Muscle layer of duodenum (tissue), 2 donors: ENCODE measurements at regions not wholly inside any gene's neighbourhood (a gene's known extent, or its start where the extent isn't known, plus 50 kb on each side); places are given as distances from the start of the nearest gene placed in this dataset.

Experiments used
- H3K27ac ChIP-seq: one replicate; pipeline ENCODE4 v1.7.0; 2013; ENCODE audit warnings: mild to moderate bottlenecking, low read length
- H3K27me3 ChIP-seq: one replicate; pipeline ENCODE4 v1.7.0; 2013; ENCODE audit warnings: low read depth, mild to moderate bottlenecking, control low read depth, low read length
- H3K36me3 ChIP-seq, 2 donors: one replicate each; pipeline ENCODE4 v1.7.0; 2013; ENCODE audit warnings: low read length in 2 of 2, control low read depth in 1 of 2, mild to moderate bottlenecking in 1 of 2; ENCODE audit not compliant: insufficient read depth in 2 of 2, control insufficient read depth in 1 of 2
- H3K4me1 ChIP-seq, 2 donors: one replicate each; pipeline ENCODE4 v1.7.0; 2013; ENCODE audit warnings: low read length in 2 of 2, mild to moderate bottlenecking in 2 of 2, control low read depth in 1 of 2, moderate library complexity in 1 of 2; ENCODE audit not compliant: insufficient read depth in 2 of 2, control insufficient read depth in 1 of 2
- H3K4me3 ChIP-seq, 2 donors: one replicate each; pipeline ENCODE4 v1.7.0; 2013; ENCODE audit warnings: low read length in 2 of 2, low read depth in 1 of 2, mild to moderate bottlenecking in 1 of 2
- H3K9me3 ChIP-seq, 2 donors: one replicate each; pipeline ENCODE4 v1.7.0; 2013; ENCODE audit warnings: low read length in 2 of 2, control low read depth in 1 of 2, mild to moderate bottlenecking in 1 of 2; ENCODE audit not compliant: control insufficient read depth in 1 of 2
- donor health status: healthy.

GRCh38 chr10:21337171-21337792 is 188.2 kb downstream of the SKIDA1 start:
- H3K27me3 ChIP-seq: no peaks in the 10 kb centered on the region
- H3K4me1 ChIP-seq: peaks cover 0 to 3% of the 10 kb centered on the region in 2 donors
- H3K36me3 ChIP-seq: no peaks in the 10 kb centered on the region
- H3K9me3 ChIP-seq: no peaks in the 10 kb centered on the region
- no peak overlapping the region for H3K4me3 ChIP-seq
- H3K27ac ChIP-seq: no peak overlapping the region

- no peak overlapping the region for H3K27ac ChIP-seq
These were observed 188.9 kb downstream of the SKIDA1 start for GRCh38 chr10:21336476-21337170.

GRCh38 chr10:21334891-21335696 is 190.4 kb downstream of the SKIDA1 start:
- Histone ChIP-seq H3K4me3 (no peak overlapping the region), H3K36me3 (no peaks in the 10 kb centered on the region), H3K4me1 (peaks cover 0 to 3% of the 10 kb centered on the region in 2 donors), H3K9me3 (no peaks in the 10 kb centered on the region), H3K27ac (no peak overlapping the region), H3K27me3 (no peaks in the 10 kb centered on the region)

More at GRCh38 chr10:21336476-21337170, 188.9 kb downstream of the SKIDA1 start:
- Histone ChIP-seq H3K4me1 (peaks cover 0 to 3% of the 10 kb centered on the region in 2 donors), H3K4me3 (no peak overlapping the region), H3K27me3 (no peaks in the 10 kb centered on the region), H3K9me3 (no peaks in the 10 kb centered on the region), H3K36me3 (no peaks in the 10 kb centered on the region)

GRCh38 chr10:21330628-21331020 is 194.9 kb downstream of the SKIDA1 start:
- Histone ChIP-seq H3K4me1 (no peaks in the 10 kb centered on the region), H3K4me3 (no peak overlapping the region), H3K9me3 (no peaks in the 10 kb centered on the region), H3K27me3 (no peaks in the 10 kb centered on the region), H3K36me3 (no peaks in the 10 kb centered on the region), H3K27ac (no peak overlapping the region)

- H3K36me3 ChIP-seq: no peaks in the 10 kb centered on the region
- H3K4me3 ChIP-seq: no peak overlapping the region
- no peaks in the 10 kb centered on the region for H3K4me1 ChIP-seq
- no peaks in the 10 kb centered on the region for H3K9me3 ChIP-seq
- no peak overlapping the region for H3K27ac ChIP-seq
- H3K27me3 ChIP-seq: no peaks in the 10 kb centered on the region
These were observed 195.4 kb downstream of the SKIDA1 start for GRCh38 chr10:21329995-21330627.

GRCh38 chr10:21327289-21327993 is 198.0 kb downstream of the SKIDA1 start:
- no peaks in the 10 kb centered on the region for H3K36me3 ChIP-seq
- no peak overlapping the region for H3K4me3 ChIP-seq
- no peaks in the 10 kb centered on the region for H3K27me3 ChIP-seq
- no peak overlapping the region for H3K27ac ChIP-seq
- no peaks in the 10 kb centered on the region for H3K9me3 ChIP-seq
- no peaks in the 10 kb centered on the region for H3K4me1 ChIP-seq

- H3K9me3 ChIP-seq: no peaks in the 10 kb centered on the region
- no peaks in the 10 kb centered on the region for H3K36me3 ChIP-seq
- H3K4me3 ChIP-seq: no peak overlapping the region
- no peak overlapping the region for H3K27ac ChIP-seq
- H3K4me1 ChIP-seq: no peaks in the 10 kb centered on the region
- H3K27me3 ChIP-seq: no peaks in the 10 kb centered on the region
These were observed 198.7 kb downstream of the SKIDA1 start for GRCh38 chr10:21326594-21327288.

- H3K36me3 ChIP-seq: no peaks in the 10 kb centered on the region
- no peak overlapping the region for H3K4me3 ChIP-seq
- H3K9me3 ChIP-seq: no peaks in the 10 kb centered on the region
- no peaks in the 10 kb centered on the region for H3K27me3 ChIP-seq
- H3K4me1 ChIP-seq: peaks cover 6 to 22% of the 10 kb centered on the region in 2 donors
- H3K27ac ChIP-seq: no peak overlapping the region
These were observed 206.8 kb downstream of the SKIDA1 start for GRCh38 chr10:21318540-21319167.

- H3K4me1 ChIP-seq: peaks cover 6 to 22% of the 10 kb centered on the region in 2 donors
- H3K27me3 ChIP-seq: no peaks in the 10 kb centered on the region
- no peak overlapping the region for H3K27ac ChIP-seq
- no peak overlapping the region for H3K4me3 ChIP-seq
- no peaks in the 10 kb centered on the region for H3K36me3 ChIP-seq
- no peaks in the 10 kb centered on the region for H3K9me3 ChIP-seq
These were observed 207.6 kb downstream of the SKIDA1 start for GRCh38 chr10:21317902-21318301.

GRCh38 chr10:21315645-21316220 is 209.7 kb downstream of the SKIDA1 start:
- H3K9me3 ChIP-seq: no peaks in the 10 kb centered on the region
- H3K4me3 ChIP-seq: peak overlapping the region in 1 of 2 donors; percentile 24
- peaks cover 6 to 22% of the 10 kb centered on the region in 2 donors for H3K4me1 ChIP-seq
- H3K36me3 ChIP-seq: no peaks in the 10 kb centered on the region
- H3K27me3 ChIP-seq: no peaks in the 10 kb centered on the region
- no peak overlapping the region for H3K27ac ChIP-seq
